ENCODE measurements at regions not wholly inside any gene's neighbourhood (a gene's known extent, or its start where the extent isn't known, plus 50 kb on each side); places are given as distances from the start of the nearest gene placed in this dataset.

DNA sequence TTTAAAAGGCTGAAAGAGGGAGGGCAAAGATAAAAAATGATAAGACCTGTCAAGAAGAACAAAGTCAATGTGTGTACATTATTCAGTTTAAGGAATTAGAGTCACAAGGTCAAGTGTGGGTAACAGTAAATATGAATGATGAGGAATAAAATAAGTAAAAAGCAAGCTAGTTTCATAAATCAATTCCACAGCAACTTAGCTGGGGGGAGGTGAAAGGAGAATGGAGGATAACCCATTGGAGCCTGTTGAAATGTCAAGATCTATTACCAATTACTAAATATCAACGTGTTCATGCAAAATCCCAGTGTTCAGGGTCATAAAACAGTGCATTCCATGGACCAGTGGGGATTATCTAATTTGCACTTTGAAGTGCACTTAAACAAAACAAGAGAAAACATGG is 242.9 kb downstream of the TBX18 start:
- TF ChIP-seq POLR2A (IDR thresholded peaks at IDR 0.05), result no peak
- TF ChIP-seq, protein P1, sequence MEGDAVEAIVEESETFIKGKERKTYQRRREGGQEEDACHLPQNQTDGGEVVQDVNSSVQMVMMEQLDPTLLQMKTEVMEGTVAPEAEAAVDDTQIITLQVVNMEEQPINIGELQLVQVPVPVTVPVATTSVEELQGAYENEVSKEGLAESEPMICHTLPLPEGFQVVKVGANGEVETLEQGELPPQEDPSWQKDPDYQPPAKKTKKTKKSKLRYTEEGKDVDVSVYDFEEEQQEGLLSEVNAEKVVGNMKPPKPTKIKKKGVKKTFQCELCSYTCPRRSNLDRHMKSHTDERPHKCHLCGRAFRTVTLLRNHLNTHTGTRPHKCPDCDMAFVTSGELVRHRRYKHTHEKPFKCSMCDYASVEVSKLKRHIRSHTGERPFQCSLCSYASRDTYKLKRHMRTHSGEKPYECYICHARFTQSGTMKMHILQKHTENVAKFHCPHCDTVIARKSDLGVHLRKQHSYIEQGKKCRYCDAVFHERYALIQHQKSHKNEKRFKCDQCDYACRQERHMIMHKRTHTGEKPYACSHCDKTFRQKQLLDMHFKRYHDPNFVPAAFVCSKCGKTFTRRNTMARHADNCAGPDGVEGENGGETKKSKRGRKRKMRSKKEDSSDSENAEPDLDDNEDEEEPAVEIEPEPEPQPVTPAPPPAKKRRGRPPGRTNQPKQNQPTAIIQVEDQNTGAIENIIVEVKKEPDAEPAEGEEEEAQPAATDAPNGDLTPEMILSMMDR (IDR thresholded peaks at IDR 0.05), result no peak

Measured in body of pancreas (tissue), 4 donors.